ENCODE measurements at regions not wholly inside any gene's neighbourhood (a gene's known extent, or its start where the extent isn't known, plus 50 kb on each side); places are given as distances from the start of the nearest gene placed in this dataset.

- DNase-seq (ENCODE audit: extremely low spot score), result no peak
- ChIA-PET POLR2A (no interaction called here), CTCF (no interaction called here)
- no peak for TF ChIP-seq ZNF384 (IDR thresholded peaks at IDR 0.05)
- TF ChIP-seq FOXA1 (IDR thresholded peaks at IDR 0.05), result no peak
- no peak for TF ChIP-seq TARDBP (IDR thresholded peaks at IDR 0.05)
- no peak for TF ChIP-seq NFRKB (IDR thresholded peaks at IDR 0.05)
- TF ChIP-seq ARNT (IDR thresholded peaks at IDR 0.05), result no peak
- no peak for TF ChIP-seq BHLHE40 (IDR thresholded peaks at IDR 0.05; ENCODE audit: borderline replicate concordance)
- TF ChIP-seq HDGF (IDR thresholded peaks at IDR 0.05; ENCODE audit: borderline replicate concordance), result no peak
- no peak for TF ChIP-seq SUZ12 (IDR thresholded peaks at IDR 0.05)
- TF ChIP-seq LEF1 (IDR thresholded peaks at IDR 0.05; ENCODE audit: borderline replicate concordance), result no peak
- TF ChIP-seq FOXM1 (IDR thresholded peaks at IDR 0.05; ENCODE audit: borderline replicate concordance), result no peak
- no peak for TF ChIP-seq PKNOX1 (IDR thresholded peaks at IDR 0.05)
Measured at GRCh38 chr11:45087900-45088160, 58.6 kb upstream of the PRDM11 start.

GRCh38 chr11:45089251-45089650 is 57.2 kb upstream of the PRDM11 start:
- POLR2A ChIA-PET, result no interaction called here
- DNase-seq (ENCODE audit: extremely low spot score), result no peak
- CTCF ChIA-PET, result no interaction called here
- no peak for TF ChIP-seq LEF1 (IDR thresholded peaks at IDR 0.05; ENCODE audit: borderline replicate concordance)
- no peak for TF ChIP-seq CTBP1 (IDR thresholded peaks at IDR 0.05; ENCODE audit: borderline replicate concordance)
- no peak for TF ChIP-seq FOXK2 (IDR thresholded peaks at IDR 0.05)
- no peak for TF ChIP-seq FOXM1 (IDR thresholded peaks at IDR 0.05; ENCODE audit: borderline replicate concordance)
- TF ChIP-seq BHLHE40 (IDR thresholded peaks at IDR 0.05; ENCODE audit: borderline replicate concordance), result no peak
- no peak for TF ChIP-seq ARNT (IDR thresholded peaks at IDR 0.05)
- TF ChIP-seq ELF4 (IDR thresholded peaks at IDR 0.05), result no peak
- no peak for TF ChIP-seq PKNOX1 (IDR thresholded peaks at IDR 0.05)
- no peak for TF ChIP-seq TARDBP (IDR thresholded peaks at IDR 0.05)
- TF ChIP-seq SUZ12 (IDR thresholded peaks at IDR 0.05), result no peak
- TF ChIP-seq NFRKB (IDR thresholded peaks at IDR 0.05), result no peak
- TF ChIP-seq L3MBTL2 (conservative IDR thresholded peaks at IDR 0.05), result no peak
- TF ChIP-seq HDGF (IDR thresholded peaks at IDR 0.05; ENCODE audit: borderline replicate concordance), result no peak
- TF ChIP-seq ZNF384 (IDR thresholded peaks at IDR 0.05), result no peak
- TF ChIP-seq SP1 (IDR thresholded peaks at IDR 0.05), result no peak
- no peak for TF ChIP-seq FOXA1 (IDR thresholded peaks at IDR 0.05)

GRCh38 chr11:45089676-45090499 is 56.6 kb upstream of the PRDM11 start:
- no peak for DNase-seq (ENCODE audit: extremely low spot score)
- CTCF ChIA-PET, result no interaction called here
- TF ChIP-seq BHLHE40 (IDR thresholded peaks at IDR 0.05; ENCODE audit: borderline replicate concordance), result no peak
- POLR2A ChIA-PET, result no interaction called here

GRCh38 chr11:45090607-45091006 is 55.8 kb upstream of the PRDM11 start:
- ChIA-PET POLR2A (no interaction called here), CTCF (no interaction called here)
- TF ChIP-seq CTBP1 (IDR thresholded peaks at IDR 0.05; ENCODE audit: borderline replicate concordance), result no peak
- no peak for TF ChIP-seq FOXA1 (IDR thresholded peaks at IDR 0.05)
- TF ChIP-seq LEF1 (IDR thresholded peaks at IDR 0.05; ENCODE audit: borderline replicate concordance), result no peak
- no peak for TF ChIP-seq HDGF (IDR thresholded peaks at IDR 0.05; ENCODE audit: borderline replicate concordance)
- TF ChIP-seq ARNT (IDR thresholded peaks at IDR 0.05), result no peak
- no peak for TF ChIP-seq FOXK2 (IDR thresholded peaks at IDR 0.05)
- no peak for TF ChIP-seq NFRKB (IDR thresholded peaks at IDR 0.05)
- no peak for TF ChIP-seq L3MBTL2 (conservative IDR thresholded peaks at IDR 0.05)
- TF ChIP-seq SUZ12 (IDR thresholded peaks at IDR 0.05), result no peak
- TF ChIP-seq PKNOX1 (IDR thresholded peaks at IDR 0.05), result no peak
- DNase-seq (ENCODE audit: extremely low spot score), result no peak

- POLR2A ChIA-PET, result no interaction called here
- no peak for DNase-seq (ENCODE audit: extremely low spot score)
- CTCF ChIA-PET, result no interaction called here
- no peak for TF ChIP-seq BHLHE40 (IDR thresholded peaks at IDR 0.05; ENCODE audit: borderline replicate concordance)
- no peak for TF ChIP-seq TARDBP (IDR thresholded peaks at IDR 0.05)
- TF ChIP-seq ZNF384 (IDR thresholded peaks at IDR 0.05), result no peak
- no peak for TF ChIP-seq PKNOX1 (IDR thresholded peaks at IDR 0.05)
- TF ChIP-seq HDGF (IDR thresholded peaks at IDR 0.05; ENCODE audit: borderline replicate concordance), result no peak
- no peak for TF ChIP-seq SUZ12 (IDR thresholded peaks at IDR 0.05)
- TF ChIP-seq FOXK2 (IDR thresholded peaks at IDR 0.05), result no peak
- no peak for TF ChIP-seq CTBP1 (IDR thresholded peaks at IDR 0.05; ENCODE audit: borderline replicate concordance)
- TF ChIP-seq NFRKB (IDR thresholded peaks at IDR 0.05), result no peak
- no peak for TF ChIP-seq FOXM1 (IDR thresholded peaks at IDR 0.05; ENCODE audit: borderline replicate concordance)
- TF ChIP-seq L3MBTL2 (conservative IDR thresholded peaks at IDR 0.05), result no peak
- TF ChIP-seq ARNT (IDR thresholded peaks at IDR 0.05), result no peak
Measured at GRCh38 chr11:45091563-45092403, 54.7 kb upstream of the PRDM11 start.

Measured in HEK293T (cell line).